ENCODE measurements at regions not wholly inside any gene's neighbourhood (a gene's known extent, or its start where the extent isn't known, plus 50 kb on each side); places are given as distances from the start of the nearest gene placed in this dataset.

GRCh38 chr5:152901754-152902153, 496.7 kb upstream of the NMUR2 start:
- DNase-seq, result no peak

DNA sequence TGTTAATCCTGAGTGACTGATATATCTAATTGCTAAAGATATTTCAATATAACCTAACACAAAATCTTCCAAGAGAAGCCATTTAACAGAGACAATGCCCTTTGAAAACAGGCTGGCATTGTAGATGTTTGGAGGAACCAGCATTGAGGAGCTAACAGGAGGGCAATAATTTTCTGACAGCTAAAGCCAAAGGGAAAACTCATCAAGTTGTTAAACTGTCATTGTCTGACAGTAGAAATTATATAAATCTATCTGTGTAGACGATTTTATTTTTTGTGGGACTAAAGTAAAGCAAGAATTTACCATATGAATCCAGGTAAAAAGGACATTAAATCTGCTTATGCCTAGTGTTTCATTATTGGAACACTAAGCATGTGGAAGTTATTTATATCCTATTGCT, 500.2 kb upstream of the NMUR2 start:
- no peak for DNase-seq

DNA sequence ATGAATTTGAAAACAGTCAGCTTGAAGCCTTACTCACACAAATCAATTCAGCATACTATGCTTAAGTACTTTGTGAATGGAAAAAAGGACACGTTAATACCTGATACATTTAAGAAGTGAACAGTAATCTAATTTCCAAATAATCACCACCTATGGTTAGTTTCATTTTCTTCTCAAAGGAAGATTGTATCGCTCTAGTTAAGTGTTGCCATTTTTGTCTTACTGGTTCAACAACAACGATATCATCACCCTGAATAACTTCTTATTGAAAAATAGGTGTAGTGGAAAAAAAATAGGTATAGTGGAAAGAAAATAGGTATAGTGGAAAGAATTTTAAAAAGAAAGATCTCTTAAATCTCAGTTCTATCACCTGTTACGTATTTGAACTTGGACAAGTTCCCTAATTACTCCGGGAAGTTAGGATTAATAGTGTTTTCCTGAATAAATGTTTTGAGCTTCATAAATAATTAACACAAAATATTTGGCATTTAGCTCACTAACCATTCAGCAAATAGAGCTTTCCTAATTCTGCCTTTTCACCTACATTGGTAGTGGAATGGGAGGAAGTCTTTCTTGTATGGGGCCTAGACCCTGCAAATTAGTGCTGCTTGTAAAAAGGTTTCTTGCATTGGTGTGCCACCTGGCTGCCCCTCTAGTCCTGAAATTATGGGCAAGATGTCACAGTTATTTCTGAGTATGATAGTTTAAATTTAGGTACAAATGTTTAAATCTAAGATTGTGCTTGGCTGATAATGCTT, 502.6 kb upstream of the NMUR2 start:
- no peak for DNase-seq

DNA sequence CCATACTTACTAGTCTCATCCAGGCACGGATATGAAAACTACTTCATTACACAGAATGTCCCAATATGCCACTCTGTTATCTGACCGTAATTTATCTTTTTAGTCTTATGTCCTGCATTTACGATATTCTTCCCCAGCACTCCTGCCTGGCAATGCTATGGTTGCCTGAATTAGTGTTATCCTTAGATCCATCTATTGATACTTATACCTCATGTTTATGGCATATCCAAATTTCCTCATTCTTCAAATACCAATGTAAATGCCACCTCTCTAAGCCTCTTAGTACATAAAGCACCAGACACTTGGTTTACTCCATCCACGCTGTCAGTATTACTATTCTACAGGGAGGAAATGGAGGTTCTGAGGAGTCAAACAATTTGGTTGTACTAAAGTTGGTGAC, 507.8 kb upstream of the NMUR2 start:
- DNase-seq, result no peak

- DNase-seq, result no peak
Observed at GRCh38 chr5:152932621-152933020, 527.5 kb upstream of the NMUR2 start.

GRCh38 chr5:152933056-152933455, 528.0 kb upstream of the NMUR2 start:
- DNase-seq, result no peak

DNA sequence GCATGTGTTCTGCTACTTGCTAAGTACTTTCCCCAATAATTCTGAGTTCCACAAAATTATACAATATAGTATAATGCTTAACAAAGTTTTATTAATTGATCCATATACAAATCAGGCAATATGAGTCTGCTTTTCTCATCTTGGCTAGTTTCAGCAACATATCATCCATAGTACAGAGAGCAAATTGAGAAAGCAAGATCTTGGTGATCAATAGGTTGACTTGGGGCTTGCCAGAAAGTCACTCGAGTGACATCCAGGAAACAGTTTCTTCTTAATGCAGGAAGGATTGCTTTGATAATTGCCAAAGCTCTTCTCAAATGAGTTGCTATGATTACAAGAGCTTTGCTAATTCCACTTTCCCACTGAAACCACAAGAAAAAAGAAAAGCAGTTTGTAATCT, 533.6 kb upstream of the NMUR2 start:
- DNase-seq, result no peak

- no peak for DNase-seq
Observed at GRCh38 chr5:152942633-152943336, 537.7 kb upstream of the NMUR2 start.

GRCh38 chr5:152953788-152954483, 536.5 kb upstream of the GRIA1 start:
- no peak for DNase-seq

DNA sequence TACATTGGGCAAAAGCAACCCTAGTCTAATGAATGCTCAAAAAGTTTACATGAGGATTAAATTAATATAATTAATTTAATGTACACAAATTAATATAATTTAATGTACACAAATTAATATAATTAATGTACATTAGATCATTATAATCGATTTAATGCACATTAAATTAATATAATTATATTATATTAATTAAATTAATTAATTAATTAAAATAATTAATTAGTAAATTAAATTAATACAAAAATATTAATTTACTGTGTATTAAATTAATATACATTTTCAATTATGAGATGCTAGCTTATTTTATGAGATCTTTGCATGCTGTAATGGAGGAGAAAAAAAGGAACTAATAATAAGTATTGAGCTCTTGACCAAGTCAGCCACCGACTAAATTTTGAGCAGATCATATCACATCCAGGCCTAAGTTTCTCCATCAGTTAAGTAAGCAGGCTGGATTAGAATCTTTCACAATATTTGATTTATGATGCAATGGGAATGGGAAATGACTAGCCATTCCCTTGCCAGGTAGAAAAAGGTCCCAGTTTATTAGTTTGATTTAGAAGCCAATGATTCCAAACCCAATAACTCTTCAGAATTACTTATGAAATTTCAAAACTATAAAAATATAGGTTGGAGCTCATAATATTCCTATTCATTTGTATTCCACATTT, 533.4 kb upstream of the GRIA1 start:
- no peak for DNase-seq

- DNase-seq, result no peak
Observed at GRCh38 chr5:152978141-152978835, 512.2 kb upstream of the GRIA1 start.

- DNase-seq, result no peak
Observed at GRCh38 chr5:152987131-152987530, 503.3 kb upstream of the GRIA1 start.

DNA sequence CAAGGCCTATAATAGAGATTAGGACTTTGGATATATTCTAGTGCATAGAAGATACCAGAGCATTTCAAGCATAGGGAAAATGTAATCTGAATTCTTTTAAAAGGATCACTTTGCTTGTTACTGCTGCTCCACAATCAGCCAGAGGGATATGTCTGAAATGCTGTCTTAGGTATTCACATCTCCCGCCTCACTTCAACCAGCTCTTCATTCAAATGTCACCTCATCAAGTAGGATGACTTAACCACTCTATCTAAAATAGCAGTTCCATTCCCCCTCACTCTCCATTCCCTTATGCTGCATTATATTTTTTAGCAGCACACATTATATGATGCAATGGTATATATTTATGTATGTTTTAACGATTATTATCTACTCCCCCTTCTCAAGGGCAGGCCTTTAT, 500.3 kb upstream of the GRIA1 start:
- no peak for DNase-seq

GRCh38 chr5:152990649-152991048, 499.8 kb upstream of the GRIA1 start:
- no peak for DNase-seq

DNA sequence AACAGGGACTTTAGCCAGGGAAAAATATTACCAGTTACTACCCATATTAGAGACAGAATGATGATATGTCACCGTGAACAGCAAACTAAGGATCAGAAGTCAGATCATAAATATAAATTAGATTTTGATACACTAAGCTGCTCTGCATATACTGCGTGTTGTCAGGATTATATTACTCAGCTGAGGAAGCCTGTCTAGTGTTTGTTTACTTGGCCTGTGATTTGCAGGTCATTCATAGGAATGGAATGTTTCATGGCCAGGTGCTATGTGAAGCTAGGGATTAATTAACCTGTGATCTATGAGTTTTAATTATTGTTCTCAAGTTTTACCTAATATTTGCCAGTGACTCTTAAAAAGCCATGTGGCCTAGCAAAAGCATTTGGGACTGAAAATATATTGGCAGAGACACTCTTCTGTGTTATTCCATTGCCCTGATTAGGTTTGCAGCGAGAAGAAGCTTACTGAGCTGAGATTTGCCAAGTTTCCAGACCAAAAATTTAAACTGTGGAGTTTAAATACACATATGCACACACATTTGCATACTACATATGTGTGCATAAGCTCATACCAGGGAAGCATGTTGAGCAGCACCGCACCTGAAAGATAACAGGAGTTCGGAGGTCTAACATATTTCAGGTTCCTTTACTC, 496.3 kb upstream of the GRIA1 start:
- DNase-seq, result no peak

DNA sequence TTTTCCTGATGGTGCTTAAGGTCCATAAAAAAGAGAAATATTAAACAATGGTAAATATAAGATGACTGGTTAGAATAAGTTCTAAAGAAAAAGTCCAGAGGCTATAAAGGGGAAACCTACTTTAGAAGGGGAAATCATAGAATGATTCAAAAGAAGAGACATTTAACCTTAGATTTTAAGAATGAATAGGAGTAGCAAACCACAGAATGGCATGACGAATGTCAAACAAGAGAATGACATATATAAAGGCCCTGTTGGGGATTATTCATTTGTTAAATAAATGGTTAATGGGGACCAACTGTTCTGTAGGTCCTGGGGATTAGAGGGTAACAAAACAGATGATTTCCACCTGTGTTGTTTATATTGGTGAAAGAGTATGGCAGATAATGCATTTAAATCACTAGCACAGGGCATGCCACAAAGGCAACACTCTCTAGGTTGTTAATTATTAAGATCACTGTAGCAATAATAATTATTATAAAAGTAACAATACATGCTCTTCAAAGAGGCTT, 495.2 kb upstream of the GRIA1 start:
- no peak for DNase-seq

GRCh38 chr5:153005711-153006110, 484.8 kb upstream of the GRIA1 start:
- DNase-seq, result no peak

GRCh38 chr5:153006681-153007080, 483.8 kb upstream of the GRIA1 start:
- DNase-seq, result no peak

GRCh38 chr5:153014194-153014593, 476.3 kb upstream of the GRIA1 start:
- no peak for DNase-seq

DNA sequence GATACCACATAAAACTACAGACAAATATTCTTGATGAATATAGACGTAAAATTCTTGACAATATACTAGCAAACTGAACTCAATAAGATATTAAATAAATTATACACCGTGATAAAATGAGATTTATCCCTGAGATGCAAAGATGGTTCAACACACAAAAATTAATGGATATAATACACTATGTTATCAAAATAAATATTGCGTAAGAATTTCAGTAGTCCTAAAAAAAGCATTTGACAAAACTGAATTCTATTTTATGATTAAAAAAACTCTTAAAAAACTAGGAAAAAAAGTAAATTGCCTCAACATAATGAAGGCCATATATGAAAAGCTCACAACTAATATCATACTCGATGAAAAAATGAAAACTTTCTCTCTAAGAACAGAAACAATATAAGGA, 472.3 kb upstream of the GRIA1 start:
- no peak for DNase-seq

DNA sequence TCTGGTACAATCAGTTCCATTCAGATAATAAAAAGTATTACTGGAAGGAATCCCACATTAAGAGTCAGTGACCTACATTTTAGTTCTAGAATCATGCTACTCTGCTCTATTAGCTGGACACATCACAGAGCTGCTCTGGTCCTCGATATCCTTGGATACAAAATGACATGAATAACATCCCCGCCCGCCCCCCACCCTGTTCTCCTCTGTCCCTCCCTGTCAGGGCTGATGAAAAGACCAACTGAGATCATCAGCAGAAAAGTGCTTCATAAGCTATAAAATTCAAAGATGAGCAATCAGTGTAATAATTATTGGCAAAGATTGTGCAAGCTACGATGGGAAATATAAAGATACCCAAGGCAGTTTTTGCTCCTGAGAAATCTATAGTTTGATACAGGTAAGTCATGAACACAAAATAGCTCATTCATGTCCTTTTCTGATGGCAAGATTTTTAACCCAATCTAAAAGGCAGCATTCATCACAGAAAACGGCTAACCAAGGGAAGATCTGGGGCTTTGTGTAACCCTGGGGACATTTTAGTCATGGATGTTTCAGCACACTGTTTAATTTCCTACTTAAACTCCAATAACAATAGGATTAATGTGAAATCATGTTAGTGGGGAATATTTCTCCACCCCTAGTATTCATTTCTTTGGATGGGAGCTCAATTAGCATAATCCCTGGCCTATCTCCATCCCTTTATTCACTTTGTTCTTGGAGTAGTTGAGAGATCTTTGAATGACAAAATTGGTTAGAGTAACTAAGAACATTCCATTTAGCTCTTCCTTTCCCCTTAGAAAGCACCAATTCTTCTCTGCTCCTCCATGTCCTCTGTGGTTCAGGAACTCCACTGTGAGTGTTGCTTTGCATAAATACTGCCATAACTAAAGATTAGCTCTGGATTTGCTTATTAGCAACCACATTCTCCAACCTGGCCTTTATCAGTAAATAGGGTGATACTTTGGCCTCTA, 459.4 kb upstream of the GRIA1 start:
- DNase-seq, result no peak
